ENCODE measurements at regions not wholly inside any gene's neighbourhood (a gene's known extent, or its start where the extent isn't known, plus 50 kb on each side); places are given as distances from the start of the nearest gene placed in this dataset.
A peak's percentile ranks its signal among the peaks of the same experiment; 100 is the strongest.

GRCh38 chr22:47575291-47575690, 812.8 kb downstream of the TBC1D22A start:
- ChIA-PET POLR2A (no interaction called here), CTCF (no interaction called here)
- Histone ChIP-seq H3K4me1 (ENCODE audit: insufficient read depth, low read length) (no peaks in the 10 kb centered on the region), H3K27ac (ENCODE audit: low read depth, low read length) (no peak overlapping the region), H3K4me3 (ENCODE audit: low read length) (no peak overlapping the region), H3K36me3 (ENCODE audit: insufficient read depth, low read length) (no peaks in the 10 kb centered on the region), H3K9me3 (ENCODE audit: low read length) (no peaks in the 10 kb centered on the region), H3K27me3 (ENCODE audit: insufficient read depth, low read length, poor library complexity, severe bottlenecking) (peaks cover 4% of the 10 kb centered on the region)
- Mint-ChIP-seq H3K4me3 (no peak overlapping the region), H3K27ac (no peak overlapping the region), H3K9me3 (no peaks in the 10 kb centered on the region), H3K27me3 (peaks cover 0 to 12% of the 10 kb centered on the region in 2 donors), H3K36me3 (no peaks in the 10 kb centered on the region), H3K4me1 (no peaks in the 10 kb centered on the region)
- no peak for DNase-seq

DNA sequence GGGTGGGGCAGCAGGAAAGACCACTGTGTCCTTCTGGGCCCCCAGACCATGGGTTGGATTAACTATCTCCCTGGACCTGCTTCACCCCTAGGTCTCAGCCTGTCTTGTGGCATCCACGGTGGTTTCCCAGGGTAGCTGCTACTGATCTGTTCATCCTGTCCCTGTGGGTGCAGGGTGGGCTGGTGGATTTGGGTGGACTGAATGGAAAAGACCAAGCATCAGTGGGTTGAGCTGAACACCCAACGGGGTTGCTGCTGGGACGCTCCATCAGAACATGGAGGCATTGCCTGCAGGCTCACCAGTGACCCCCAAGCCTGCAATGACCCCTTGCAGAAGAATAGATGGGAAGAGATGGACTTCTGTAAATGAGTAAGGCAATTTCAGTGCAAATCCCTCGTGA, 812.1 kb downstream of the TBC1D22A start:
- ChIA-PET POLR2A (no interaction called here), CTCF (no interaction called here)
- H3K4me3 ChIP-seq (ENCODE audit: low read length) = no peak overlapping the region
- H3K27ac ChIP-seq (ENCODE audit: low read depth, low read length) = no peak overlapping the region
- no peak overlapping the region for H3K4me3 Mint-ChIP-seq
- H3K27ac Mint-ChIP-seq = no peak overlapping the region
- H3K36me3 Mint-ChIP-seq = no peaks in the 10 kb centered on the region
- H3K27me3 Mint-ChIP-seq = peaks cover 0 to 11% of the 10 kb centered on the region in 2 donors
- H3K9me3 Mint-ChIP-seq = no peaks in the 10 kb centered on the region
- DNase-seq = no peak
- H3K4me1 Mint-ChIP-seq = no peaks in the 10 kb centered on the region
- no peaks in the 10 kb centered on the region for H3K27me3 ChIP-seq (ENCODE audit: insufficient read depth, low read length, poor library complexity, severe bottlenecking)
- H3K4me1 ChIP-seq (ENCODE audit: insufficient read depth, low read length) = no peaks in the 10 kb centered on the region
- H3K9me3 ChIP-seq (ENCODE audit: low read length) = no peaks in the 10 kb centered on the region
- no peaks in the 10 kb centered on the region for H3K36me3 ChIP-seq (ENCODE audit: insufficient read depth, low read length)

DNA sequence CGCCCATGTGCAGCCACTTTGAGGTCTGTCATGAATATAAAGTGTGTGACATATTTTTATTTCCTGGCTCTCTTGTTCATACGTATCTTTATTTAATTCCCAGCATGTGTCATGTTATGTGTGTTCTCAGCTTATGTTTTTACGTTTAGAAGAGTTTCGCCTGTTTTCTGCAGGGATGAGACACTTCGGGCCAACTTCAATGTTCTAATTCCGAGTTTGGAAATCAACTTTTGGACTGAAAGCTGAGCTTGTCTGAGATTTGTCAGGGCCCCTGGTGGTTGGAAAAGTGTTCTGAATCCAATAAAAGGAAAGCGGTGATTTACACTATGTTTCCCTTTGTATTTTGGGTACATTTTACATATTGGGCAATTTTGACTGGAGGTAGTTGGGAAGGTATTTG, 810.7 kb downstream of the TBC1D22A start:
- H3K27ac ChIP-seq (ENCODE audit: low read depth, low read length) = no peak overlapping the region
- peaks cover 0 to 9% of the 10 kb centered on the region in 2 donors for H3K27me3 Mint-ChIP-seq
- no peaks in the 10 kb centered on the region for H3K9me3 Mint-ChIP-seq
- H3K4me3 ChIP-seq (ENCODE audit: low read length) = no peak overlapping the region
- no peak overlapping the region for H3K4me3 Mint-ChIP-seq
- CTCF ChIA-PET = no interaction called here
- no peaks in the 10 kb centered on the region for H3K4me1 Mint-ChIP-seq
- no peaks in the 10 kb centered on the region for H3K27me3 ChIP-seq (ENCODE audit: insufficient read depth, low read length, poor library complexity, severe bottlenecking)
- H3K9me3 ChIP-seq (ENCODE audit: low read length) = no peaks in the 10 kb centered on the region
- POLR2A ChIA-PET = no interaction called here
- no peaks in the 10 kb centered on the region for H3K36me3 ChIP-seq (ENCODE audit: insufficient read depth, low read length)
- no peak overlapping the region for H3K27ac Mint-ChIP-seq
- no peak for DNase-seq
- no peaks in the 10 kb centered on the region for H3K4me1 ChIP-seq (ENCODE audit: insufficient read depth, low read length)
- no peaks in the 10 kb centered on the region for H3K36me3 Mint-ChIP-seq

GRCh38 chr22:47572443-47572842, 810.0 kb downstream of the TBC1D22A start:
- Mint-ChIP-seq H3K27ac (no peak overlapping the region), H3K4me1 (no peaks in the 10 kb centered on the region), H3K27me3 (peaks cover 0 to 9% of the 10 kb centered on the region in 2 donors), H3K9me3 (no peaks in the 10 kb centered on the region), H3K4me3 (no peak overlapping the region), H3K36me3 (no peaks in the 10 kb centered on the region)
- Histone ChIP-seq H3K4me1 (ENCODE audit: insufficient read depth, low read length) (no peaks in the 10 kb centered on the region), H3K27me3 (ENCODE audit: insufficient read depth, low read length, poor library complexity, severe bottlenecking) (no peaks in the 10 kb centered on the region), H3K4me3 (ENCODE audit: low read length) (no peak overlapping the region), H3K9me3 (ENCODE audit: low read length) (no peaks in the 10 kb centered on the region), H3K36me3 (ENCODE audit: insufficient read depth, low read length) (no peaks in the 10 kb centered on the region), H3K27ac (ENCODE audit: low read depth, low read length) (no peak overlapping the region)
- no peak for DNase-seq
- CTCF ChIA-PET = no interaction called here
- POLR2A ChIA-PET = no interaction called here

DNA sequence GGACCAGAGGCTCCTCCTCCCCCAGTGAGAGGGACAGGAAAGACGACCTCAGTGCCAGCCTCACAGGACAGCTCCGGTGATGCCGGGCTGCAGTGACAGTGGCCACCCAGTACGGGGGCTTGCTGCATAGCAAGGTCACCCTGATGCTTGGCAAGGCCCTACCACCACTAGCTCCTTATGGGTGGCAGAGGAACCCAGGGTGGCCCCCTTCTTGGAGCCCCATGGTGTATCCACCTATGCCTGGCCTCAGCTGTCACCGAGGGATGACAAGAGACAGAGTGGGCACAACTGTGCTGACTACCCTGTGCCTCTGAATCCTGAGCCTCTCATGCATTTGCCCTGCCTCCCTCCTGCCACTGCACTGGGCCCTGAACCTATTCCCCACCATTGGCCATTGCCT, 809.2 kb downstream of the TBC1D22A start:
- Histone ChIP-seq H3K36me3 (ENCODE audit: insufficient read depth, low read length) (no peaks in the 10 kb centered on the region), H3K27me3 (ENCODE audit: insufficient read depth, low read length, poor library complexity, severe bottlenecking) (no peaks in the 10 kb centered on the region), H3K27ac (ENCODE audit: low read depth, low read length) (no peak overlapping the region), H3K4me1 (ENCODE audit: insufficient read depth, low read length) (no peaks in the 10 kb centered on the region), H3K9me3 (ENCODE audit: low read length) (no peaks in the 10 kb centered on the region), H3K4me3 (ENCODE audit: low read length) (no peak overlapping the region)
- no peaks in the 10 kb centered on the region for H3K9me3 Mint-ChIP-seq
- POLR2A ChIA-PET = no interaction called here
- CTCF ChIA-PET = no interaction called here
- no peak overlapping the region for H3K27ac Mint-ChIP-seq
- H3K36me3 Mint-ChIP-seq = no peaks in the 10 kb centered on the region
- H3K4me3 Mint-ChIP-seq = no peak overlapping the region
- H3K4me1 Mint-ChIP-seq = no peaks in the 10 kb centered on the region
- peaks cover 0 to 4% of the 10 kb centered on the region in 2 donors for H3K27me3 Mint-ChIP-seq
- DNase-seq = no peak

GRCh38 chr22:47570851-47571250, 808.4 kb downstream of the TBC1D22A start:
- no peaks in the 10 kb centered on the region for H3K9me3 ChIP-seq (ENCODE audit: low read length)
- H3K36me3 ChIP-seq (ENCODE audit: insufficient read depth, low read length) = no peaks in the 10 kb centered on the region
- no peak for DNase-seq
- Mint-ChIP-seq H3K4me1 (no peaks in the 10 kb centered on the region), H3K4me3 (no peak overlapping the region), H3K9me3 (no peaks in the 10 kb centered on the region), H3K27ac (no peak overlapping the region), H3K36me3 (no peaks in the 10 kb centered on the region), H3K27me3 (peaks cover 0 to 4% of the 10 kb centered on the region in 2 donors)
- no peak overlapping the region for H3K27ac ChIP-seq (ENCODE audit: low read depth, low read length)
- no peaks in the 10 kb centered on the region for H3K4me1 ChIP-seq (ENCODE audit: insufficient read depth, low read length)
- ChIA-PET CTCF (no interaction called here), POLR2A (no interaction called here)
- no peaks in the 10 kb centered on the region for H3K27me3 ChIP-seq (ENCODE audit: insufficient read depth, low read length, poor library complexity, severe bottlenecking)
- no peak overlapping the region for H3K4me3 ChIP-seq (ENCODE audit: low read length)

DNA sequence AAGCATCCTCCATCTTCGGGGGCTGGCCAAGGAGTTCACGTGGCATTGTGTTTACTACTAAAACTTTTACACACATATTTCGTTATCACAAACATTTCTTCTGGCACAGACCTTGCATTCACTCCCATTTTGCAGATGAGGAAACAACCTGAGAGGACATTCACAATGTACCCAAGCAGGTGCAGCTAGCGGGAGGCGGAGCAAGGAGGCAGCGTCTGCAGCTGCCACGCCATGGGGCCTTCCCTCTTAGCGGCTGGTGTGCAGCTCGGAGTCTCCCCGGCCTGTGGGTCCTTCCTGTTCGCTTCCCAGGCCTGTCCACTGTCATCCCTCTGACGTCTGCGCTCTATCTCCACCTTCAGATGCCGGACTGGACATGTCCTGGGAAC, 807.8 kb downstream of the TBC1D22A start:
- Mint-ChIP-seq H3K9me3 (no peaks in the 10 kb centered on the region), H3K27me3 (peaks cover 0 to 1% of the 10 kb centered on the region in 2 donors), H3K36me3 (no peaks in the 10 kb centered on the region), H3K4me3 (no peak overlapping the region), H3K4me1 (no peaks in the 10 kb centered on the region), H3K27ac (peak overlapping the region in 1 of 8 donors; percentile 0)
- Histone ChIP-seq H3K36me3 (ENCODE audit: insufficient read depth, low read length) (no peaks in the 10 kb centered on the region), H3K4me3 (ENCODE audit: low read length) (no peak overlapping the region), H3K27me3 (ENCODE audit: insufficient read depth, low read length, poor library complexity, severe bottlenecking) (no peaks in the 10 kb centered on the region), H3K4me1 (ENCODE audit: insufficient read depth, low read length) (no peaks in the 10 kb centered on the region), H3K27ac (ENCODE audit: low read depth, low read length) (no peak overlapping the region), H3K9me3 (ENCODE audit: low read length) (no peaks in the 10 kb centered on the region)
- CTCF ChIA-PET = no interaction called here
- POLR2A ChIA-PET = no interaction called here
- DNase-seq = no peak

GRCh38 chr22:47569389-47570299, 807.2 kb downstream of the TBC1D22A start:
- H3K27me3 Mint-ChIP-seq = no peaks in the 10 kb centered on the region
- no peaks in the 10 kb centered on the region for H3K4me1 Mint-ChIP-seq
- Histone ChIP-seq H3K9me3 (ENCODE audit: low read length) (no peaks in the 10 kb centered on the region), H3K27me3 (ENCODE audit: insufficient read depth, low read length, poor library complexity, severe bottlenecking) (no peaks in the 10 kb centered on the region), H3K4me1 (ENCODE audit: insufficient read depth, low read length) (no peaks in the 10 kb centered on the region), H3K36me3 (ENCODE audit: insufficient read depth, low read length) (no peaks in the 10 kb centered on the region), H3K27ac (ENCODE audit: low read depth, low read length) (no peak overlapping the region), H3K4me3 (ENCODE audit: low read length) (no peak overlapping the region)
- CTCF ChIA-PET = no interaction called here
- no peak overlapping the region for H3K27ac Mint-ChIP-seq
- DNase-seq = no peak
- POLR2A ChIA-PET = no interaction called here
- no peaks in the 10 kb centered on the region for H3K36me3 Mint-ChIP-seq
- H3K4me3 Mint-ChIP-seq = no peak overlapping the region
- H3K9me3 Mint-ChIP-seq = no peaks in the 10 kb centered on the region

All from CD8-positive, alpha-beta memory T cell (primary cell).